Fibroblast of mammary gland (primary cell): ENCODE measurements at regions not wholly inside any gene's neighbourhood (a gene's known extent, or its start where the extent isn't known, plus 50 kb on each side); places are given as distances from the start of the nearest gene placed in this dataset.

Experiments used
- DNase-seq: peaks from one replicate; pipeline ENCODE4 v3.0.0-alpha.2; 2010; ENCODE audit warnings: low read depth
- H3K4me3 ChIP-seq: 2 replicates; pipeline ENCODE4 v1.5.1; 2011; ENCODE audit warnings: low read depth, mild to moderate bottlenecking, low read length, moderate library complexity; ENCODE audit not compliant: control insufficient read depth
- TF ChIP-seq, protein P1 (sequence below): conservative IDR thresholded peaks from 2 replicates; pipeline ENCODE4 v1.5.1; 2011; ENCODE audit warnings: low read depth, low read length, inconsistent platforms; ENCODE audit not compliant: control insufficient read depth, insufficient read depth

DNA sequence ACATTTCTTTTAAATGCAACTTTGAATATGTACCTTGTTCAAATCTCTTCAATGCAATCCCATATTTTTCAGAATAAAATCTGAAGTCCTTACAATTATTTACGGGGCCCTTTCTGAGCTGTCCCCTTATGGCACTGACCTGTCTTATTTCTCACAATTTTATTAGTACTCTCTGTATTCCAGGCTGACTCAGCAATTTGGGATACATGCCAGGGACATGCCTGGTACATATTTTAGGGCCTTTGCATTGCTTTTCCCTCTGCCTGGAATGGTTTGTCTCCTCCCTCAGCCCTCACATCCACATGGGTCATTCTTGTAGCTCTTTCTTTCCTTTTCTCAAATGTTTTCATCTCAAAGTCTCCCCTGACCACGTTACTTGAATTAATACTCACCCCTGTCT is 172.2 kb upstream of the TECRL start:
- H3K4me3 ChIP-seq, result no peak overlapping the region
- TF ChIP-seq, protein P1, sequence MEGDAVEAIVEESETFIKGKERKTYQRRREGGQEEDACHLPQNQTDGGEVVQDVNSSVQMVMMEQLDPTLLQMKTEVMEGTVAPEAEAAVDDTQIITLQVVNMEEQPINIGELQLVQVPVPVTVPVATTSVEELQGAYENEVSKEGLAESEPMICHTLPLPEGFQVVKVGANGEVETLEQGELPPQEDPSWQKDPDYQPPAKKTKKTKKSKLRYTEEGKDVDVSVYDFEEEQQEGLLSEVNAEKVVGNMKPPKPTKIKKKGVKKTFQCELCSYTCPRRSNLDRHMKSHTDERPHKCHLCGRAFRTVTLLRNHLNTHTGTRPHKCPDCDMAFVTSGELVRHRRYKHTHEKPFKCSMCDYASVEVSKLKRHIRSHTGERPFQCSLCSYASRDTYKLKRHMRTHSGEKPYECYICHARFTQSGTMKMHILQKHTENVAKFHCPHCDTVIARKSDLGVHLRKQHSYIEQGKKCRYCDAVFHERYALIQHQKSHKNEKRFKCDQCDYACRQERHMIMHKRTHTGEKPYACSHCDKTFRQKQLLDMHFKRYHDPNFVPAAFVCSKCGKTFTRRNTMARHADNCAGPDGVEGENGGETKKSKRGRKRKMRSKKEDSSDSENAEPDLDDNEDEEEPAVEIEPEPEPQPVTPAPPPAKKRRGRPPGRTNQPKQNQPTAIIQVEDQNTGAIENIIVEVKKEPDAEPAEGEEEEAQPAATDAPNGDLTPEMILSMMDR, result no peak
- peak; percentile 70 for DNase-seq

- TF ChIP-seq, protein P1, result no peak
- H3K4me3 ChIP-seq, result no peak overlapping the region
- DNase-seq, result no peak
These were observed 154.9 kb upstream of the TECRL start for GRCh38 chr4:64564126-64564525.

- TF ChIP-seq, protein P1, result no peak
- no peak overlapping the region for H3K4me3 ChIP-seq
- DNase-seq, result no peak
These were observed 150.3 kb upstream of the TECRL start for GRCh38 chr4:64559571-64559970.

- H3K4me3 ChIP-seq, result no peak overlapping the region
- TF ChIP-seq, protein P1, result no peak
- DNase-seq, result no peak
These were observed 141.9 kb upstream of the TECRL start for GRCh38 chr4:64551125-64551524.

DNA sequence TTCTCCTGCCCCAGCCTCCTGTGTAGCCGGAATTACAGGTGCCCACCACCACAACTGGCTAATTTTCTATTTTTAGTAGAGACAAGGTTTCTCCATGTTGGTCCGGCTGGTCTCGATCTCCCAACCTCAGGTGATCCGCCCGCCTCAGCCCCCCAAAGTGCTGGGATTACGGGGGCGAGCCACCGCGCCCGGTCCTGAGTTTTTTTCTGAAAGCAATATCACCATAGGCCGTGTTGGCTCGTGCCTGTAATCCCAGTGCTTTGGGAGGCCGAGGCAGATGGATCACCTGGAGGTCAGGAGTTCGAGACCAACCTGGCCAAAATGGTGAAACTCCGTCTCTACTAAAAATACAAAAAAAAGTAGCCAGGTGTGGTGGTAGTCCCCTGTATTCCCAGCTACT is 136.3 kb upstream of the TECRL start:
- no peak overlapping the region for H3K4me3 ChIP-seq
- TF ChIP-seq, protein P1, result no peak
- no peak for DNase-seq

DNA sequence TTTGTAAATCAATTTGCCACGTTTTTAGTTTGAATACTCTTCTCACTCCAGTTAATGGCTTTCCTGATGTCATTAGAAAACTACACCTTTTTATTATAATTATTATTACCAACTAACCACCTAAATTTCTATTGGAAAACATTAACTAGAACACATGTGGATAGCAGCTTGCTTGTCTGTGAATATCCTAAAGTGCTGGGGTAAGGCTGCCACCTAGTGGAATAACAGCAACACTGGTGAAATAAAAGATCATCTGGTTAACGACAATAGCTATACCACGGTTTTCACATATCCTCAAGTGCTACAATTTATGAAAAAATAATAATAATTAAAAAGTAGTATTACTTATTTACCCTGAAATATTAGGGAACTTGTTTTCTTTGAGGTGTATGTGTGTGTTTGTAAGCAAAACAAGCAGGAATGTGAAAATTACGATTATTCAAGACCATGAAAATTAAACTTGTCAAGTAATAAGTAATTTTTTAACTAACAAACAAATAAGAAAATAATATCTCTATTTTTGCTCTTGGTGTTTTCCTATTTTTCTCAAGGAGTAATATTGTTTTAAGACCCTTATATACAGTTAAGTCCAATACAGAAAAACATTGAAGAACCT is 130.1 kb upstream of the TECRL start:
- DNase-seq, result peak; percentile 61
- no peak overlapping the region for H3K4me3 ChIP-seq
- TF ChIP-seq, protein P1, result peak; percentile 82

GRCh38 chr4:64538219-64538618 is 129.0 kb upstream of the TECRL start:
- TF ChIP-seq, protein P1, result no peak
- no peak for DNase-seq

More at GRCh38 chr4:64538219-64538618, 129.0 kb upstream of the TECRL start:
- no peak overlapping the region for H3K4me3 ChIP-seq
